Lower leg skin (tissue), 4 donors: ENCODE measurements at regions not wholly inside any gene's neighbourhood (a gene's known extent, or its start where the extent isn't known, plus 50 kb on each side); places are given as distances from the start of the nearest gene placed in this dataset.
"Not testable (repeated sequence)": the region's sequence is repeated elsewhere in the genome, so short reads cannot be mapped to it uniquely, and the experiment has no call there.

ENCODE experiments used
- DNase-seq, 2 donors: peaks; one replicate each; pipeline ENCODE4 v3.0.0-alpha.2; 2019; ENCODE audit warnings: low spot score in 2 of 2
- H3K4me3 ChIP-seq: fragments of 200-600 bp; sonication (generic); 2 replicates; pipeline ENCODE4 v1.5.1; 2017; ENCODE audit warnings: mild to moderate bottlenecking, low read depth; ENCODE audit not compliant: poor library complexity, severe bottlenecking
- CTCF ChIP-seq, 3 donors: fragments of 450-650 bp; IDR thresholded peaks; one replicate each; pipeline ENCODE4 v1.5.1; 2016; ENCODE audit warnings: antibody characterized with exemption in 3 of 3, mild to moderate bottlenecking in 3 of 3, moderate library complexity in 2 of 3
- POLR2A ChIP-seq, 2 donors: fragments of 450-650 bp; IDR thresholded peaks; one replicate each; pipeline ENCODE4 v1.6.1; 2016 to 2017; ENCODE audit warnings: antibody characterized with exemption in 2 of 2, mild to moderate bottlenecking in 1 of 2, moderate library complexity in 1 of 2
- WGBS, 2 donors: methylation state at CpG; one replicate each; pipeline ENCODE4 v1.1.5; 2018; 5-methylcytosine and 5-hydroxymethylcytosine counted together
- intact Hi-C: fragments of 100-400 bp; cut with DNase I; formaldehyde crosslinking; loops from one replicate; pipeline ENCODE4 v1.15.0; 2023; ENCODE audit warnings: low total_unique reads

- intact Hi-C loops: no loop called here
- TF ChIP-seq POLR2A (IDR thresholded peaks at IDR 0.05) (no peak), CTCF (IDR thresholded peaks at IDR 0.05) (no peak)
- no peak for DNase-seq
- no peak overlapping the region for H3K4me3 ChIP-seq
- WGBS, 2 donors: 54% methylated on average over 6 of the region's 6 CpGs
These were observed 215.3 kb upstream of the PKP2 start for GRCh38 chr12:33111850-33112249.

- DNase-seq, H3K4me3 ChIP-seq, intact Hi-C loops: not testable (repeated sequence)
- WGBS, 2 donors: 74 to 83% methylated on average over 7 of the region's 7 CpGs
These were observed 211.2 kb upstream of the PKP2 start for GRCh38 chr12:33107827-33108226.

GRCh38 chr12:33093534-33093933, 197.0 kb upstream of the PKP2 start:
- intact Hi-C loops: no loop called here
- TF ChIP-seq CTCF (IDR thresholded peaks at IDR 0.05) (no peak), POLR2A (IDR thresholded peaks at IDR 0.05) (no peak)
- no peak for DNase-seq
- 56 to 59% methylated on average over 2 of the region's 2 CpGs for WGBS, 2 donors
- no peak overlapping the region for H3K4me3 ChIP-seq

- intact Hi-C loops, DNase-seq, H3K4me3 ChIP-seq: not testable (repeated sequence)
- 74 to 95% methylated on average over 1 of the region's 1 CpG for WGBS, 2 donors
These were observed 191.3 kb upstream of the PKP2 start for GRCh38 chr12:33087876-33088275.

- intact Hi-C loops, DNase-seq: not testable (repeated sequence)
- 83 to 89% methylated on average over 9 of the region's 9 CpGs for WGBS, 2 donors
These were observed 179.8 kb upstream of the PKP2 start for GRCh38 chr12:33076401-33076800.

GRCh38 chr12:33075130-33075766, 178.7 kb upstream of the PKP2 start:
- DNase-seq, intact Hi-C loops, H3K4me3 ChIP-seq: not testable (repeated sequence)
- WGBS, 2 donors: 91 to 92% methylated on average over 7 to 25 of the region's 25 CpGs

More at GRCh38 chr12:33076401-33076800, 179.8 kb upstream of the PKP2 start:
- not testable (repeated sequence) for H3K4me3 ChIP-seq

GRCh38 chr12:33061844-33062243, 165.3 kb upstream of the PKP2 start:
- DNase-seq: no peak
- intact Hi-C loops: no loop called here
- no peak overlapping the region for H3K4me3 ChIP-seq

More at GRCh38 chr12:33061844-33062243, 165.3 kb upstream of the PKP2 start:
- TF ChIP-seq CTCF (IDR thresholded peaks at IDR 0.05) (no peak), POLR2A (IDR thresholded peaks at IDR 0.05) (no peak)
